CD4-positive, alpha-beta T cell (primary cell): ENCODE measurements at regions not wholly inside any gene's neighbourhood (a gene's known extent, or its start where the extent isn't known, plus 50 kb on each side); places are given as distances from the start of the nearest gene placed in this dataset.

Experiments
- ATAC-seq: fragments of 200-7000 bp; cut with Tn5 transposase; one replicate; pipeline ENCODE4 v1.10.0; 2022; ENCODE audit warnings: mild to moderate bottlenecking; ENCODE audit not compliant: poor library complexity
- CTCF ChIA-PET: fragments of 350-600 bp; sonication (Branson Sonifier 250); formaldehyde crosslinking; loops from one replicate; lab custom pipeline; 2021; ENCODE audit warnings: antibody characterized with exemption, inconsistent platforms; lab: Charles Lee
- POLR2A ChIA-PET: fragments of 350-600 bp; sonication (Branson Sonifier 250); formaldehyde crosslinking; loops from one replicate; lab custom pipeline; 2021; ENCODE audit warnings: antibody characterized with exemption, inconsistent platforms; lab: Charles Lee
- DNase-seq, 14 experiments: peaks; one replicate each; pipeline ENCODE4 v3.0.0-alpha.2; 2013 to 2020; ENCODE audit warnings: mixed read lengths in 2 of 14
- H3K27ac ChIP-seq, 2 donors: one replicate each; pipeline versions ENCODE4 v1.5.1 to v1.7.0; 2013; ENCODE audit warnings: low read length in 2 of 2, low read depth in 1 of 2, mild to moderate bottlenecking in 1 of 2
- H3K27me3 ChIP-seq, 2 experiments: 1 replicate in 1 of 2; 2 replicates in 1 of 2; pipeline versions ENCODE4 v1.6.1 to v1.7.0; 2013; ENCODE audit warnings: low read length in 2 of 2, control low read depth in 1 of 2, mild to moderate bottlenecking in 1 of 2, moderate library complexity in 1 of 2; ENCODE audit not compliant: insufficient read depth in 2 of 2, control insufficient read depth in 1 of 2
- H3K36me3 ChIP-seq: one replicate; pipeline ENCODE4 v1.6.1; 2013; ENCODE audit warnings: low read length, control low read depth; ENCODE audit not compliant: insufficient read depth
- H3K4me1 ChIP-seq: one replicate; pipeline ENCODE4 v1.6.1; 2013; ENCODE audit warnings: low read length, control low read depth; ENCODE audit not compliant: insufficient read depth
- H3K4me3 ChIP-seq: one replicate; pipeline ENCODE4 v1.5.1; 2013; ENCODE audit warnings: mild to moderate bottlenecking, low read length, moderate library complexity
- H3K9me3 ChIP-seq, 2 experiments: 1 replicate in 1 of 2; 2 replicates in 1 of 2; pipeline versions ENCODE4 v1.6.1 to v1.7.0; 2013; ENCODE audit warnings: low read length in 2 of 2, mild to moderate bottlenecking in 2 of 2, control low read depth in 1 of 2, moderate library complexity in 1 of 2; ENCODE audit not compliant: control insufficient read depth in 1 of 2, insufficient read depth in 1 of 2
- H3K27ac Mint-ChIP-seq: one replicate; pipeline ENCODE4 v1.8.0; 2020; ENCODE audit warnings: mixed read lengths
- H3K27me3 Mint-ChIP-seq: one replicate; pipeline ENCODE4 v1.8.0; 2021; ENCODE audit warnings: mixed read lengths
- H3K36me3 Mint-ChIP-seq: one replicate; pipeline ENCODE4 v1.8.0; 2021; ENCODE audit warnings: low read depth, mixed read lengths
- H3K4me1 Mint-ChIP-seq: one replicate; pipeline ENCODE4 v1.8.0; 2021; ENCODE audit warnings: low read depth, mixed read lengths
- H3K4me3 Mint-ChIP-seq: one replicate; pipeline ENCODE4 v1.8.0; 2020; ENCODE audit warnings: mild to moderate bottlenecking, mixed read lengths
- H3K9me3 Mint-ChIP-seq: one replicate; pipeline ENCODE4 v1.8.0; 2020; ENCODE audit warnings: mixed read lengths
- CTCF ChIP-seq: fragments of 200-600 bp; IDR thresholded peaks from one replicate; pipeline ENCODE4 v1.8.0; 2022; ENCODE audit warnings: antibody characterized with exemption, mild to moderate bottlenecking
- intact Hi-C, 2 experiments: fragments of 100-400 bp; cut with DNase I in 1 of 2; cut with micrococcal nuclease in 1 of 2; formaldehyde crosslinking; loops; one replicate each; pipeline versions ENCODE4 v1.15.1 to v1.9.0; 2023 to 2025; cut with DNase I, micrococcal nuclease

- Histone ChIP-seq H3K9me3 (no peaks in the 10 kb centered on the region), H3K36me3 (no peaks in the 10 kb centered on the region), H3K27me3 (no peaks in the 10 kb centered on the region), H3K4me1 (no peaks in the 10 kb centered on the region), H3K27ac (no peak overlapping the region), H3K4me3 (no peak overlapping the region)
- Mint-ChIP-seq H3K4me1 (no peaks in the 10 kb centered on the region), H3K27ac (no peak overlapping the region), H3K4me3 (no peak overlapping the region), H3K9me3 (peaks cover 2% of the 10 kb centered on the region), H3K27me3 (peaks cover 16% of the 10 kb centered on the region), H3K36me3 (no peaks in the 10 kb centered on the region)
- no peak for DNase-seq
- no peak for TF ChIP-seq CTCF
- CTCF ChIA-PET: no interaction called here
- POLR2A ChIA-PET: no interaction called here
- no peak for ATAC-seq
- intact Hi-C loops: no loop called here
These were observed 189.7 kb upstream of the TLE4 start for GRCh38 chr9:79382044-79382443.

GRCh38 chr9:79382458-79382857 is 189.3 kb upstream of the TLE4 start:
- Mint-ChIP-seq H3K4me3 (no peak overlapping the region), H3K9me3 (peaks cover 2% of the 10 kb centered on the region), H3K27ac (no peak overlapping the region), H3K36me3 (no peaks in the 10 kb centered on the region), H3K27me3 (peaks cover 16% of the 10 kb centered on the region), H3K4me1 (no peaks in the 10 kb centered on the region)
- Histone ChIP-seq H3K36me3 (no peaks in the 10 kb centered on the region), H3K27ac (no peak overlapping the region), H3K4me3 (no peak overlapping the region), H3K9me3 (no peaks in the 10 kb centered on the region), H3K27me3 (no peaks in the 10 kb centered on the region), H3K4me1 (no peaks in the 10 kb centered on the region)
- intact Hi-C loops: no loop called here
- no peak for TF ChIP-seq CTCF
- POLR2A ChIA-PET: no interaction called here
- DNase-seq (no peak), ATAC-seq (no peak)
- CTCF ChIA-PET: no interaction called here

- Histone ChIP-seq H3K4me3 (no peak overlapping the region), H3K9me3 (no peaks in the 10 kb centered on the region), H3K4me1 (no peaks in the 10 kb centered on the region), H3K27me3 (no peaks in the 10 kb centered on the region), H3K36me3 (no peaks in the 10 kb centered on the region), H3K27ac (no peak overlapping the region)
- CTCF ChIA-PET: no interaction called here
- DNase-seq: no peak
- POLR2A ChIA-PET: no interaction called here
- H3K27ac Mint-ChIP-seq: no peak overlapping the region
- no peaks in the 10 kb centered on the region for H3K4me1 Mint-ChIP-seq
- intact Hi-C loops: no loop called here
- H3K9me3 Mint-ChIP-seq: peaks cover 2% of the 10 kb centered on the region
- H3K36me3 Mint-ChIP-seq: no peaks in the 10 kb centered on the region
- ATAC-seq: no peak
- TF ChIP-seq CTCF: no peak
- H3K27me3 Mint-ChIP-seq: peaks cover 16% of the 10 kb centered on the region
- no peak overlapping the region for H3K4me3 Mint-ChIP-seq
These were observed 188.7 kb upstream of the TLE4 start for GRCh38 chr9:79383096-79383495.
